ENCODE measurements at regions not wholly inside any gene's neighbourhood (a gene's known extent, or its start where the extent isn't known, plus 50 kb on each side); places are given as distances from the start of the nearest gene placed in this dataset.

GRCh38 chr15:93722165-93722564 is 509.2 kb upstream of the MCTP2 start:
- TF ChIP-seq CTCF (conservative IDR thresholded peaks at IDR 0.05) (no peak), ZFX (IDR thresholded peaks at IDR 0.05) (no peak)

Data from C4-2B (cell line).